ENCODE measurements at regions not wholly inside any gene's neighbourhood (a gene's known extent, or its start where the extent isn't known, plus 50 kb on each side); places are given as distances from the start of the nearest gene placed in this dataset.

DNA sequence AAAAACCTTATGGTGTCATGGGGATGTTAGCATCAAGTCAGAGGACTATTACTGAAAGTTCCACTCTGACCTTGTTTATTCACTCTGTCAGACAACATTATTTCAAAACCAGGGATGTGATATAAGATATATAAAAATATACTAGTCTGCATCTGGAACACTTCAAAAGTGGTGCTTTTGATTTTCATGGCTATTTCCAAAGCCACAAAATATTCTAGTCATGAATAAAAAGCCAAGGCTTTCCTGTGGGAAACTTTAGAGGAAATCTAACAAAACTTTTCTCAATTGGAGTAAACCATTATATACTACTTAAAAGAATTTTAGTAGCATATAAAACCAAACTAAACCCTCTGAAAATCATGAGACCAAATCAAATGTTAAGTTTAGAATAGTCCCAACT is 205.2 kb downstream of the TMEM26 start:
- TF ChIP-seq POLR2A (IDR thresholded peaks at IDR 0.05; ENCODE audit: low read length) (no peak), EP300 (IDR thresholded peaks at IDR 0.05) (no peak), ZFP36 (IDR thresholded peaks at IDR 0.05; ENCODE audit: borderline replicate concordance, partially characterized antibody) (no peak), ESRRA (IDR thresholded peaks at IDR 0.05; ENCODE audit: borderline replicate concordance, low read length) (no peak), ZSCAN20 (CRISPR knock-in tag; IDR thresholded peaks at IDR 0.05) (no peak), FOSB (CRISPR knock-in tag; IDR thresholded peaks at IDR 0.05) (no peak), JUN (IDR thresholded peaks at IDR 0.05) (no peak), CHD2 (IDR thresholded peaks at IDR 0.05; ENCODE audit: low read length, partially characterized antibody) (no peak), ZNF302 (CRISPR knock-in tag; IDR thresholded peaks at IDR 0.05) (no peak), MAFK (IDR thresholded peaks at IDR 0.05; ENCODE audit: partially characterized antibody) (no peak), NR3C1 (IDR thresholded peaks at IDR 0.05) (no peak), FOSL2 (IDR thresholded peaks at IDR 0.05) (no peak), FOSL2 (CRISPR knock-in tag; IDR thresholded peaks at IDR 0.05) (no peak)
- TF ChIP-seq, protein P1, sequence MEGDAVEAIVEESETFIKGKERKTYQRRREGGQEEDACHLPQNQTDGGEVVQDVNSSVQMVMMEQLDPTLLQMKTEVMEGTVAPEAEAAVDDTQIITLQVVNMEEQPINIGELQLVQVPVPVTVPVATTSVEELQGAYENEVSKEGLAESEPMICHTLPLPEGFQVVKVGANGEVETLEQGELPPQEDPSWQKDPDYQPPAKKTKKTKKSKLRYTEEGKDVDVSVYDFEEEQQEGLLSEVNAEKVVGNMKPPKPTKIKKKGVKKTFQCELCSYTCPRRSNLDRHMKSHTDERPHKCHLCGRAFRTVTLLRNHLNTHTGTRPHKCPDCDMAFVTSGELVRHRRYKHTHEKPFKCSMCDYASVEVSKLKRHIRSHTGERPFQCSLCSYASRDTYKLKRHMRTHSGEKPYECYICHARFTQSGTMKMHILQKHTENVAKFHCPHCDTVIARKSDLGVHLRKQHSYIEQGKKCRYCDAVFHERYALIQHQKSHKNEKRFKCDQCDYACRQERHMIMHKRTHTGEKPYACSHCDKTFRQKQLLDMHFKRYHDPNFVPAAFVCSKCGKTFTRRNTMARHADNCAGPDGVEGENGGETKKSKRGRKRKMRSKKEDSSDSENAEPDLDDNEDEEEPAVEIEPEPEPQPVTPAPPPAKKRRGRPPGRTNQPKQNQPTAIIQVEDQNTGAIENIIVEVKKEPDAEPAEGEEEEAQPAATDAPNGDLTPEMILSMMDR (IDR thresholded peaks at IDR 0.05) = no peak
- TF ChIP-seq, protein P2, sequence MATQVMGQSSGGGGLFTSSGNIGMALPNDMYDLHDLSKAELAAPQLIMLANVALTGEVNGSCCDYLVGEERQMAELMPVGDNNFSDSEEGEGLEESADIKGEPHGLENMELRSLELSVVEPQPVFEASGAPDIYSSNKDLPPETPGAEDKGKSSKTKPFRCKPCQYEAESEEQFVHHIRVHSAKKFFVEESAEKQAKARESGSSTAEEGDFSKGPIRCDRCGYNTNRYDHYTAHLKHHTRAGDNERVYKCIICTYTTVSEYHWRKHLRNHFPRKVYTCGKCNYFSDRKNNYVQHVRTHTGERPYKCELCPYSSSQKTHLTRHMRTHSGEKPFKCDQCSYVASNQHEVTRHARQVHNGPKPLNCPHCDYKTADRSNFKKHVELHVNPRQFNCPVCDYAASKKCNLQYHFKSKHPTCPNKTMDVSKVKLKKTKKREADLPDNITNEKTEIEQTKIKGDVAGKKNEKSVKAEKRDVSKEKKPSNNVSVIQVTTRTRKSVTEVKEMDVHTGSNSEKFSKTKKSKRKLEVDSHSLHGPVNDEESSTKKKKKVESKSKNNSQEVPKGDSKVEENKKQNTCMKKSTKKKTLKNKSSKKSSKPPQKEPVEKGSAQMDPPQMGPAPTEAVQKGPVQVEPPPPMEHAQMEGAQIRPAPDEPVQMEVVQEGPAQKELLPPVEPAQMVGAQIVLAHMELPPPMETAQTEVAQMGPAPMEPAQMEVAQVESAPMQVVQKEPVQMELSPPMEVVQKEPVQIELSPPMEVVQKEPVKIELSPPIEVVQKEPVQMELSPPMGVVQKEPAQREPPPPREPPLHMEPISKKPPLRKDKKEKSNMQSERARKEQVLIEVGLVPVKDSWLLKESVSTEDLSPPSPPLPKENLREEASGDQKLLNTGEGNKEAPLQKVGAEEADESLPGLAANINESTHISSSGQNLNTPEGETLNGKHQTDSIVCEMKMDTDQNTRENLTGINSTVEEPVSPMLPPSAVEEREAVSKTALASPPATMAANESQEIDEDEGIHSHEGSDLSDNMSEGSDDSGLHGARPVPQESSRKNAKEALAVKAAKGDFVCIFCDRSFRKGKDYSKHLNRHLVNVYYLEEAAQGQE (IDR thresholded peaks at IDR 0.05) = no peak

Measured in A549 (cell line).